HG03095 (cell line): ENCODE measurements at regions not wholly inside any gene's neighbourhood (a gene's known extent, or its start where the extent isn't known, plus 50 kb on each side); places are given as distances from the start of the nearest gene placed in this dataset.

Experiments
- ATAC-seq: cut with Tn5 transposase; IDR thresholded peaks from one replicate; pipeline ENCODE4 v1.9.1; 2021; ENCODE audit warnings: moderate library complexity; ENCODE audit not compliant: unreplicated experiment

- ATAC-seq: no peak
These were observed 135.1 kb upstream of the SEL1L start for GRCh38 chr14:81668626-81669274.

- ATAC-seq: no peak
These were observed 135.7 kb upstream of the SEL1L start for GRCh38 chr14:81669308-81669707.

GRCh38 chr14:81673930-81674329 is 140.3 kb upstream of the SEL1L start:
- no peak for ATAC-seq

GRCh38 chr14:81676395-81676794 is 142.7 kb upstream of the SEL1L start:
- ATAC-seq: no peak

GRCh38 chr14:81676879-81677278 is 143.2 kb upstream of the SEL1L start:
- ATAC-seq: no peak

GRCh38 chr14:81677736-81678135 is 144.1 kb upstream of the SEL1L start:
- no peak for ATAC-seq

GRCh38 chr14:81679226-81679625 is 145.6 kb upstream of the SEL1L start:
- no peak for ATAC-seq

- ATAC-seq: no peak
These were observed 147.9 kb upstream of the SEL1L start for GRCh38 chr14:81681541-81681940.

- no peak for ATAC-seq
These were observed 148.5 kb upstream of the SEL1L start for GRCh38 chr14:81682134-81682533.

- no peak for ATAC-seq
These were observed 149.0 kb upstream of the SEL1L start for GRCh38 chr14:81682701-81683100.

- no peak for ATAC-seq
These were observed 151.0 kb upstream of the SEL1L start for GRCh38 chr14:81684696-81685095.

GRCh38 chr14:81686512-81686911 is 152.9 kb upstream of the SEL1L start:
- no peak for ATAC-seq

- ATAC-seq: no peak
These were observed 158.3 kb upstream of the SEL1L start for GRCh38 chr14:81691931-81692330.

- ATAC-seq: no peak
These were observed 160.8 kb upstream of the SEL1L start for GRCh38 chr14:81694419-81694818.

GRCh38 chr14:81709681-81710080 is 176.0 kb upstream of the SEL1L start:
- no peak for ATAC-seq

GRCh38 chr14:81710232-81710845 is 176.7 kb upstream of the SEL1L start:
- no peak for ATAC-seq

- ATAC-seq: no peak
These were observed 182.1 kb upstream of the SEL1L start for GRCh38 chr14:81715731-81716130.

GRCh38 chr14:81716953-81717352 is 183.3 kb upstream of the SEL1L start:
- no peak for ATAC-seq

- no peak for ATAC-seq
These were observed 190.3 kb upstream of the SEL1L start for GRCh38 chr14:81723956-81724355.

- no peak for ATAC-seq
These were observed 193.6 kb upstream of the SEL1L start for GRCh38 chr14:81727218-81727617.

GRCh38 chr14:81728447-81728846 is 194.8 kb upstream of the SEL1L start:
- ATAC-seq: no peak

GRCh38 chr14:81729622-81730021 is 196.0 kb upstream of the SEL1L start:
- ATAC-seq: no peak

- ATAC-seq: no peak
These were observed 204.3 kb upstream of the SEL1L start for GRCh38 chr14:81737938-81738337.
